ENCODE measurements at regions not wholly inside any gene's neighbourhood (a gene's known extent, or its start where the extent isn't known, plus 50 kb on each side); places are given as distances from the start of the nearest gene placed in this dataset.

DNA sequence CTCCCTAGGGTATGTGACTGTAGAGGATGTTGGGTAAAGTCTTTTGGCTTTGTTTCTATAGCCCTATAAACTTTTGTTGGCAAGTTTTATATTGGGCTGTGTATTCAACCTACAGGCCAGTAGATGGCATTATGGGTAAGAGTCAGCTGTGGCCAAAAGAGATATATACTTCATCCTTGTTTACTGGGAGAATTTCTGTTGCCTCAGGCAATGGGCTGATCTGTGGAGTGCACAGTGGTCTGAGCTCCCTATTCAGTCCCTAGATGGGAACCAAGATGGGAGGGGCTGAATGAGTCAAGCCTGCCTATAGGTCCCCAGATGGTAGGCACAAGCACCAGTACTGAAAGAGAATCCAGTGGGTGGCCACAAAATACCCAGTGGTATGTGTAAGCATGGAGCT is 580.6 kb downstream of the EPHA5 start:
- POLR2A ChIA-PET (ENCODE audit: partially characterized antibody): interaction anchor here (0.6 kb wide), 1 partner anchor 21 kb away, joined by 3 read pairs; no protein-coding TSS in a partner anchor

More for the DNA sequence above, 580.6 kb downstream of the EPHA5 start:
- TF ChIP-seq, protein P1, sequence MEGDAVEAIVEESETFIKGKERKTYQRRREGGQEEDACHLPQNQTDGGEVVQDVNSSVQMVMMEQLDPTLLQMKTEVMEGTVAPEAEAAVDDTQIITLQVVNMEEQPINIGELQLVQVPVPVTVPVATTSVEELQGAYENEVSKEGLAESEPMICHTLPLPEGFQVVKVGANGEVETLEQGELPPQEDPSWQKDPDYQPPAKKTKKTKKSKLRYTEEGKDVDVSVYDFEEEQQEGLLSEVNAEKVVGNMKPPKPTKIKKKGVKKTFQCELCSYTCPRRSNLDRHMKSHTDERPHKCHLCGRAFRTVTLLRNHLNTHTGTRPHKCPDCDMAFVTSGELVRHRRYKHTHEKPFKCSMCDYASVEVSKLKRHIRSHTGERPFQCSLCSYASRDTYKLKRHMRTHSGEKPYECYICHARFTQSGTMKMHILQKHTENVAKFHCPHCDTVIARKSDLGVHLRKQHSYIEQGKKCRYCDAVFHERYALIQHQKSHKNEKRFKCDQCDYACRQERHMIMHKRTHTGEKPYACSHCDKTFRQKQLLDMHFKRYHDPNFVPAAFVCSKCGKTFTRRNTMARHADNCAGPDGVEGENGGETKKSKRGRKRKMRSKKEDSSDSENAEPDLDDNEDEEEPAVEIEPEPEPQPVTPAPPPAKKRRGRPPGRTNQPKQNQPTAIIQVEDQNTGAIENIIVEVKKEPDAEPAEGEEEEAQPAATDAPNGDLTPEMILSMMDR (IDR thresholded peaks at IDR 0.05; ENCODE audit: control extremely low read depth in 1 of 3, insufficient read depth in 1 of 3, low read depth in 1 of 3, low read length in 3 of 3): peak in 2 of 3 experiments; percentile 13; a peak in 2 of 4 replicates
- TF ChIP-seq CEBPB (IDR thresholded peaks at IDR 0.05; ENCODE audit: low read depth, low read length) (no peak), RAD21 (IDR thresholded peaks at IDR 0.05 in 1 of 2, conservative IDR thresholded peaks at IDR 0.05 in 1 of 2; ENCODE audit: low read depth in 2 of 2, low read length in 2 of 2) (peak; percentile 38 to 46; a peak in 3 of 4 replicates)
- no peak overlapping the region for H2BK20ac ChIP-seq (ENCODE audit: low read length)
- H3K9ac ChIP-seq (replicated peaks in 1 of 4; ENCODE audit: extremely low read depth in 1 of 4, low read depth in 3 of 4, low read length in 3 of 4): no peak overlapping the region
- H2BK120ac ChIP-seq (replicated peaks; ENCODE audit: low read depth, low read length): no peak overlapping the region
- no peak overlapping the region for H3K4me3 ChIP-seq (ENCODE audit: extremely low read depth in 1 of 4, insufficient read depth in 2 of 4, low read depth in 3 of 4, low read length in 4 of 4)
- H3K4me1 ChIP-seq (replicated peaks in 1 of 4; ENCODE audit: control insufficient read depth in 3 of 4, insufficient read depth in 4 of 4, low read length in 3 of 4): no peaks in the 10 kb centered on the region
- no peak overlapping the region for H3K4ac ChIP-seq (replicated peaks; ENCODE audit: insufficient read length, low read depth, low read length)
- peaks cover 0 to 5% of the 10 kb centered on the region in 2 experiments; a peak in 2 of 4 replicates for H3K9me3 ChIP-seq (ENCODE audit: insufficient read depth in 2 of 2, low read depth in 1 of 2, low read length in 1 of 2)
- H4K91ac ChIP-seq (replicated peaks; ENCODE audit: insufficient read length, low read length): no peak overlapping the region
- H3K23ac ChIP-seq (ENCODE audit: insufficient read length): no peak overlapping the region
- no peaks in the 10 kb centered on the region for H3K79me2 ChIP-seq (ENCODE audit: control insufficient read depth in 1 of 2, insufficient read depth in 2 of 2, low read length in 2 of 2)
- no peak overlapping the region for H2AK5ac ChIP-seq (ENCODE audit: low read depth, low read length)
- no peak overlapping the region for H3K56ac ChIP-seq (replicated peaks; ENCODE audit: insufficient read length, low read depth, low read length)
- no peak overlapping the region for H2BK12ac ChIP-seq (ENCODE audit: low read depth, low read length)
- no peak overlapping the region for H2AFZ ChIP-seq (ENCODE audit: low read length)
- no peak overlapping the region for H2BK5ac ChIP-seq (ENCODE audit: low read depth, low read length)
- no peak overlapping the region for H4K8ac ChIP-seq (ENCODE audit: extremely low read depth, insufficient read depth, low read length)
- no peak overlapping the region for H3K4me2 ChIP-seq (ENCODE audit: insufficient read depth in 1 of 2, low read depth in 2 of 2, low read length in 2 of 2)
- FAIRE-seq (peak; percentile 24), DNase-seq (ENCODE audit: low read depth in 1 of 2, low spot score in 2 of 2) (no peak)
- no peak overlapping the region for H3K18ac ChIP-seq (ENCODE audit: extremely low read depth, low read length)
- H3K27me3 ChIP-seq (replicated peaks in 1 of 4; ENCODE audit: control insufficient read depth in 3 of 4, extremely low read depth in 1 of 4, insufficient read depth in 3 of 4, low read length in 3 of 4): no peaks in the 10 kb centered on the region
- no peaks in the 10 kb centered on the region for H4K20me1 ChIP-seq (replicated peaks in 1 of 2; ENCODE audit: control insufficient read depth in 1 of 2, insufficient read depth in 2 of 2, low read length in 2 of 2)
- no peaks in the 10 kb centered on the region for H3K36me3 ChIP-seq (ENCODE audit: control insufficient read depth in 2 of 4, insufficient read depth in 4 of 4, low read length in 3 of 4)
- H3K79me1 ChIP-seq (ENCODE audit: low read depth, low read length): no peaks in the 10 kb centered on the region
- no peak overlapping the region for H2BK15ac ChIP-seq (ENCODE audit: low read length)
- no peak overlapping the region for H4K5ac ChIP-seq (ENCODE audit: insufficient read length, low read depth, low read length)
- no peaks in the 10 kb centered on the region for H3K23me2 ChIP-seq (ENCODE audit: low read depth, low read length)
- no peak overlapping the region for H3K14ac ChIP-seq (ENCODE audit: insufficient read length)
- CTCF ChIA-PET (ENCODE audit: partially characterized antibody): no interaction called here
- no peak overlapping the region for H3K27ac ChIP-seq (ENCODE audit: low read depth, low read length)
